ENCODE measurements at regions not wholly inside any gene's neighbourhood (a gene's known extent, or its start where the extent isn't known, plus 50 kb on each side); places are given as distances from the start of the nearest gene placed in this dataset.

- TF ChIP-seq POLR2AphosphoS5 (IDR thresholded peaks at IDR 0.05; ENCODE audit: low read depth, low read length) (no peak), TAF1 (IDR thresholded peaks at IDR 0.05; ENCODE audit: borderline replicate concordance, low read depth, low read length) (no peak)
Measured at GRCh38 chr7:17580856-17581255, 282.4 kb downstream of the AHR start.
